Stimulated activated CD8-positive, alpha-beta memory T cell treated with anti-CD3 and anti-CD28 coated beads, Interleukin-12 subunit alpha, Interleukin-12 subunit beta, amount 100 ng/mL, for 4 hours (primary cell): ENCODE measurements at regions not wholly inside any gene's neighbourhood (a gene's known extent, or its start where the extent isn't known, plus 50 kb on each side); places are given as distances from the start of the nearest gene placed in this dataset.

Experiments used
- DNase-seq: peaks from one replicate; pipeline ENCODE4 v3.0.0-alpha.2; 2020; ENCODE audit warnings: low read depth

GRCh38 chr1:87820668-87821334 lies 492.1 kb downstream of the LMO4 start:
- DNase-seq: no peak

GRCh38 chr1:87821335-87821697 lies 492.6 kb downstream of the LMO4 start:
- DNase-seq: no peak

- no peak for DNase-seq
Measured at GRCh38 chr1:87826681-87827251, 498.1 kb downstream of the LMO4 start.

- no peak for DNase-seq
Measured at GRCh38 chr1:87829360-87829759, 500.7 kb downstream of the LMO4 start.

- DNase-seq: no peak
Measured at GRCh38 chr1:87830432-87830978, 501.8 kb downstream of the LMO4 start.

GRCh38 chr1:87833166-87833565 lies 504.5 kb downstream of the LMO4 start:
- DNase-seq: no peak

GRCh38 chr1:87834151-87834550 lies 505.5 kb downstream of the LMO4 start:
- DNase-seq: no peak

GRCh38 chr1:87834941-87835340 lies 506.3 kb downstream of the LMO4 start:
- no peak for DNase-seq

- no peak for DNase-seq
Measured at GRCh38 chr1:87840767-87841166, 512.1 kb downstream of the LMO4 start.

GRCh38 chr1:87841332-87841731 lies 512.7 kb downstream of the LMO4 start:
- DNase-seq: no peak

- DNase-seq: no peak
Measured at GRCh38 chr1:87842156-87842555, 513.5 kb downstream of the LMO4 start.

GRCh38 chr1:87844251-87844650 lies 515.6 kb downstream of the LMO4 start:
- no peak for DNase-seq

- DNase-seq: no peak
Measured at GRCh38 chr1:87851490-87851889, 522.8 kb downstream of the LMO4 start.

- no peak for DNase-seq
Measured at GRCh38 chr1:87852410-87853161, 523.9 kb downstream of the LMO4 start.

GRCh38 chr1:87853576-87854351 lies 525.1 kb downstream of the LMO4 start:
- DNase-seq: no peak

- DNase-seq: no peak
Measured at GRCh38 chr1:87863317-87863716, 534.6 kb downstream of the LMO4 start.

GRCh38 chr1:87864676-87865075 lies 536.0 kb downstream of the LMO4 start:
- DNase-seq: no peak

- no peak for DNase-seq
Measured at GRCh38 chr1:87866416-87866815, 537.7 kb downstream of the LMO4 start.

- no peak for DNase-seq
Measured at GRCh38 chr1:87867626-87868025, 538.9 kb downstream of the LMO4 start.

- no peak for DNase-seq
Measured at GRCh38 chr1:87869567-87869966, 540.9 kb downstream of the LMO4 start.

- no peak for DNase-seq
Measured at GRCh38 chr1:87872189-87872588, 543.5 kb downstream of the LMO4 start.

- DNase-seq: no peak
Measured at GRCh38 chr1:87872692-87873091, 544.0 kb downstream of the LMO4 start.
